Pancreas (tissue), 10 donors: ENCODE measurements at regions not wholly inside any gene's neighbourhood (a gene's known extent, or its start where the extent isn't known, plus 50 kb on each side); places are given as distances from the start of the nearest gene placed in this dataset.
"Not testable (repeated sequence)": the region's sequence is repeated elsewhere in the genome, so short reads cannot be mapped to it uniquely, and the experiment has no call there.

Source experiments
- ATAC-seq, 4 donors: fragments of 200-7000 bp; cut with Tn5 transposase; one replicate each; pipeline versions ENCODE4 v1.8.0 to v1.9.1; 2020; ENCODE audit warnings: mild to moderate bottlenecking in 4 of 4, moderate library complexity in 4 of 4
- DNase-seq, 6 donors: peaks; one replicate each; pipeline ENCODE4 v3.0.0-alpha.2; 2020
- FAIRE-seq: peaks from 2 replicates; lab custom pipeline; 2012; peaks lifted over from hg19 to GRCh38; lab: Jason Lieb, UNC
- H3K27ac ChIP-seq, 4 donors: fragments of 200-600 bp; sonication (generic); 1 replicate in 3 of 4; 2 replicates in 1 of 4; pipeline versions ENCODE4 v1.5.0 to v1.8.0; 2020
- H3K27me3 ChIP-seq, 4 donors: fragments of 200-600 bp; one replicate each; pipeline ENCODE4 v1.8.0; 2021
- H3K36me3 ChIP-seq, 3 donors: fragments of 200-600 bp; sonication (generic) in 1 of 3; one replicate each; pipeline versions ENCODE4 v1.5.0 to v1.8.0; 2020 to 2021
- H3K4me1 ChIP-seq, 3 donors: fragments of 200-600 bp; one replicate each; pipeline ENCODE4 v1.8.0; 2021
- H3K4me3 ChIP-seq, 4 donors: fragments of 200-600 bp; sonication (generic) in 2 of 4; one replicate each; pipeline versions ENCODE4 v1.5.0 to v1.8.0; 2020 to 2021
- H3K9me3 ChIP-seq, 4 donors: fragments of 200-600 bp; one replicate each; pipeline ENCODE4 v1.8.0; 2021
- CTCF ChIP-seq, 4 donors: fragments of 200-600 bp; sonication (generic) in 3 of 4; IDR thresholded peaks; one replicate each; pipeline versions ENCODE4 v1.5.0 to v1.8.0; 2021; ENCODE audit warnings: antibody characterized with exemption in 4 of 4
- WGBS, 2 donors: extraction: QIAGEN DNeasy Blood & Tissue Kit; methylation state at CpG; one replicate each; pipeline ENCODE4 v1.1.7; 2013; 5-methylcytosine and 5-hydroxymethylcytosine counted together
- intact Hi-C, 3 donors: fragments of 100-400 bp; cut with DNase I; formaldehyde crosslinking; loops; one replicate each; pipeline versions ENCODE4 v1.11.1 to v1.14.2; 2022
- donor health status: healthy with polysubstance abuse.
- donor health status: DM: no; HTN: no; CAD: no; lungs with moderate emphysema.
- donor health status: DM: no; HTN: no; CAD: no.
- donor health status: control.
- donor health status: control.
- donor health status: Bipolar disorder and iron deficiency.
- donor health status: DM: yes; HTN: yes; CAD: no.
- donor health status: DM: no; HTN: no; CAD: no.
- donor health status: DM: no; HTN: no; CAD: no.
- donor health status: DM: yes; HTN: yes; CAD: no.

DNA sequence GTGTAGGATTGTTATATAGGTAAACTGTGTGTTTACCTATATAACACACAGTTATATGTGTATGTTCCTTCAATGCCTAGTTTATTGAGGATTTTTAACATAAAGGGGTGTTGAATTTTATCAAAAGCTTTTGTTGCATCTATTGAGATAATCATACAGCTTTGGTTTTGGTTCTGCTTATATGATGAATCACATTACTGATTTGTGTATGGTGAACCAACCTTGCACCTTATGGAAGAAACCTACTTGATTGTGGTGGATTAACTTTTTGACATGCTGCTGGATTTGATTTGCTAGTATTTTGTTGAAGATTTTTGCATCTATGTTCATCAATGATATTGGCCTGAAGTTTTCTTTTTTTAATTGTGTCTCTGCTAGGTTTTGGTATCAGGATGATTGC lies 194.9 kb downstream of the TMEM167A start:
- intact Hi-C loops, result no loop called here
- no peaks in the 10 kb centered on the region for H3K36me3 ChIP-seq
- ATAC-seq, result no peak
- TF ChIP-seq CTCF (IDR thresholded peaks at IDR 0.05), result no peak
- H3K4me1 ChIP-seq, result peaks cover 0 to 7% (median 0%) of the 10 kb centered on the region in 3 donors
- H3K4me3 ChIP-seq, result no peak overlapping the region
- H3K9me3 ChIP-seq, result no peaks in the 10 kb centered on the region
- no peak for DNase-seq
- FAIRE-seq, result no peak
- H3K27me3 ChIP-seq, result no peaks in the 10 kb centered on the region
- no peak overlapping the region for H3K27ac ChIP-seq

DNA sequence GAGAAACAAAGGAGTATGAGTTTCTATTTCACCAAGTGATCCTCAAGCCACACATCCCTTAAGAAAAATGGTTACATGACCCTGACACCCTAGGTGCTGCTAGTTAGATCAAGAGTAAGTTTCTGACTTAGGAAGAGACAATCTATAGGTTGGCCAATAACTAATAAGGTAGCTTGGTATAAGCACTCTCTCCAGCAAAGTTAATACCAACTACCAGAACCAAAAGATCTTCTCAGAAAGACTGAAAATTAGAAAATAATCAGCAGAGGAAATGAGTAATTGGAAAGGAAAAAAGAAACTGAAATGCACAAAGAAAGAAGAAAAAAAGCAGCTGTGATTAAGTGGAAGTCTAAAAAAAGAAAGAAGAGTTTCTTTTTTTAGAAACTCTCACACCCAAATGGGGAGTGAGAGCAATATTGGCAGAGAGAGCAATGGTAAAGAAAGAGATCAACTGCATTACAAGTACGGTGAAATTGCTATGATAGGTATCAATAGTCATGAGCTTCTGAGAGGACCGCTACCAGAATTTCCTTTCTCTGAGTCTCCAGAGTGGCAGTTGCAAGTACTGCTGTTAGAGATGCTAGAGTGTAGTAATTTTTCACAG lies 195.5 kb downstream of the TMEM167A start:
- no peak overlapping the region for H3K4me3 ChIP-seq
- H3K4me1 ChIP-seq, result peaks cover 0 to 7% (median 0%) of the 10 kb centered on the region in 3 donors
- H3K27me3 ChIP-seq, result no peaks in the 10 kb centered on the region
- ATAC-seq (no peak), FAIRE-seq (no peak), DNase-seq (no peak)
- WGBS, 2 donors, result 92 to 96% methylated on average over 2 of the region's 2 CpGs
- no peak for TF ChIP-seq CTCF (IDR thresholded peaks at IDR 0.05)
- H3K9me3 ChIP-seq, result no peaks in the 10 kb centered on the region
- intact Hi-C loops, result no loop called here
- no peaks in the 10 kb centered on the region for H3K36me3 ChIP-seq
- H3K27ac ChIP-seq, result no peak overlapping the region

- 72 to 83% methylated on average over 1 of the region's 1 CpG for WGBS, 2 donors
- no peak overlapping the region for H3K27ac ChIP-seq
- no peaks in the 10 kb centered on the region for H3K4me1 ChIP-seq
- no peak for TF ChIP-seq CTCF (IDR thresholded peaks at IDR 0.05)
- no peak for DNase-seq
- no peak overlapping the region for H3K4me3 ChIP-seq
- intact Hi-C loops, result no loop called here
- H3K36me3 ChIP-seq, result no peaks in the 10 kb centered on the region
- no peaks in the 10 kb centered on the region for H3K9me3 ChIP-seq
- no peak for ATAC-seq
- no peak for FAIRE-seq
- no peaks in the 10 kb centered on the region for H3K27me3 ChIP-seq
Measured at GRCh38 chr5:82879089-82879488, 198.1 kb downstream of the TMEM167A start.

DNA sequence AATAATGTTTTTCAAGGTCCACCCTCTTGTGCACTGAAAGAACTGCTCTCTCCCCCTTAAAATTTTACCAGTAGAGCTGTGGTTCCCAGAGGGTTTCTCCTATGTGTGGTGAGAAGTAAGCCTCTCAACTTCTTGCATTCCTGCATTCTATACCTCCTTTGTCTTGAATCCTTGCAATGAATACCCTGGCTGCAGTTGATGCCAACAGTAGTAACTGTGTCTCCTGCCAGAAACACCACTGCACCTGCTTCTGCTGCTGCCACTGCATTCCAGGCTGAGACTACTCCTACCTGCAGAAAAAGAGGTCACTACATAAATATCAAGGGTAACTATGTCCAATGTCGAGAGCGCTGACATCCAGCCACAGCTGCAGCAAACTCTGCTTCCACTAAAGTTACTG lies 203.7 kb downstream of the TMEM167A start:
- FAIRE-seq, result no peak

GRCh38 chr5:82872321-82873288 lies 204.6 kb downstream of the TMEM167A start:
- H3K36me3 ChIP-seq, DNase-seq, H3K4me1 ChIP-seq, H3K27ac ChIP-seq, ATAC-seq, H3K9me3 ChIP-seq, H3K4me3 ChIP-seq, FAIRE-seq, H3K27me3 ChIP-seq, intact Hi-C loops: not testable (repeated sequence)
- WGBS, 2 donors, result 77 to 86% methylated on average over 17 to 30 of the region's 30 CpGs

More for the DNA sequence above, 203.7 kb downstream of the TMEM167A start:
- DNase-seq, result no peak
- WGBS, 2 donors, result 15 to 63% methylated on average over 2 of the region's 2 CpGs
- ATAC-seq, result no peak
- H3K9me3 ChIP-seq, result no peaks in the 10 kb centered on the region
- no peaks in the 10 kb centered on the region for H3K36me3 ChIP-seq
- no peak overlapping the region for H3K27ac ChIP-seq
- intact Hi-C loops, result no loop called here
- H3K4me1 ChIP-seq, result no peaks in the 10 kb centered on the region
- H3K4me3 ChIP-seq, result no peak overlapping the region
- no peak for TF ChIP-seq CTCF (IDR thresholded peaks at IDR 0.05)
- H3K27me3 ChIP-seq, result no peaks in the 10 kb centered on the region
